ENCODE measurements at regions not wholly inside any gene's neighbourhood (a gene's known extent, or its start where the extent isn't known, plus 50 kb on each side); places are given as distances from the start of the nearest gene placed in this dataset.
"Not testable (repeated sequence)": the region's sequence is repeated elsewhere in the genome, so short reads cannot be mapped to it uniquely, and the experiment has no call there.

- peaks cover 3% of the 10 kb centered on the region for H3K27me3 Mint-ChIP-seq
- peaks cover 2% of the 10 kb centered on the region for H3K4me1 Mint-ChIP-seq
- H3K36me3 Mint-ChIP-seq: no peaks in the 10 kb centered on the region
- no peak overlapping the region for H3K4me3 Mint-ChIP-seq
- no peaks in the 10 kb centered on the region for H3K9me3 Mint-ChIP-seq
- ATAC-seq (ENCODE audit: low read depth) (no peak), DNase-seq (ENCODE audit: low spot score in 2 of 2) (no peak)
- no peak overlapping the region for H3K27ac Mint-ChIP-seq
Observed at GRCh38 chr2:143842836-143843235, 677.1 kb downstream of the ZEB2 start.

DNA sequence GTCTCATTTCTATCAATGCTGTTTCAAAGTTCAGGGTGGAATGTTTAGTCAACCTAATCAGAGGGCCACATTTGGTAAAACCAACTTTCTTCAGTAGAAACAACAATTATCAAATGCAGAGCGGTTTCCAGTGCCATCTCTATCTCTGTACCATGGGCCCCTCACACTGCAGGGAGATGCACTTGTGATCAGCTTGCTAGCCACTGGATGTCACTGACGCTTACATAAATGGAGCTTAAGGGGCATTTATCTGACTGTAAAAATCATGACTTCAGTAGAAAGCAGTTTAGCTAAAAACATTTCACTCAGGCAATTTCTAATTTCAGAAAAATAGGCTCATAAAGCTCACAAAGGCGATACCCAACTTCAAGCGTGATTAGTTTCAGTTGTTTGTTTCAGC is 678.0 kb downstream of the ZEB2 start:
- Mint-ChIP-seq H3K4me1 (peaks cover 2% of the 10 kb centered on the region), H3K9me3 (no peaks in the 10 kb centered on the region), H3K27ac (no peak overlapping the region), H3K4me3 (no peak overlapping the region), H3K36me3 (no peaks in the 10 kb centered on the region), H3K27me3 (peaks cover 3% of the 10 kb centered on the region)
- no peak for ATAC-seq (ENCODE audit: low read depth)
- DNase-seq (ENCODE audit: low spot score in 2 of 2): no peak

DNA sequence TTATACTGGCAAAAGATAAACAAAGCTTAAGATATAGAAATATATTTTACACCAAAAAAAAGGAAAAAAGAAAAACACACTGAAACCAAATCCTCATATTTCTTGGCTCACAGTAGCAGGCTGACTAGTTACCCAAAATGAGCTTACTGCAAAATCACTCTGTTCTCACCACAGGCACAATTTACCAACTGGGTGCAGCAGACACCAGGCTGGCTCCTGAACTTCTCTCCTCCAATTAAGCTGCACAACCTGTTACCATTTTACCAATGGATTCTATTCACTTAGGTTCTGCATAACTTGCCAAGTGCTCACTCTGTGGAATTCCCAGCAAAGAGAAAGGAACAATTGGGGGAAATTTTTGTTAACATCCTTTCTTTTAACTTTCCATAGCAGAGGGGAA is 679.3 kb downstream of the ZEB2 start:
- DNase-seq (ENCODE audit: low spot score in 2 of 2) (no peak), ATAC-seq (ENCODE audit: low read depth) (no peak)
- Mint-ChIP-seq H3K4me3 (no peak overlapping the region), H3K9me3 (peaks cover 2% of the 10 kb centered on the region), H3K36me3 (no peaks in the 10 kb centered on the region), H3K4me1 (peaks cover 4% of the 10 kb centered on the region), H3K27ac (no peak overlapping the region), H3K27me3 (peaks cover 2% of the 10 kb centered on the region)

GRCh38 chr2:143840194-143840593 is 679.7 kb downstream of the ZEB2 start:
- Mint-ChIP-seq H3K27ac (no peak overlapping the region), H3K4me1 (peaks cover 2% of the 10 kb centered on the region), H3K36me3 (no peaks in the 10 kb centered on the region), H3K27me3 (no peaks in the 10 kb centered on the region), H3K4me3 (no peak overlapping the region), H3K9me3 (peaks cover 2% of the 10 kb centered on the region)
- no peak for DNase-seq (ENCODE audit: low spot score in 2 of 2)
- ATAC-seq (ENCODE audit: low read depth): no peak

- no peaks in the 10 kb centered on the region for H3K36me3 Mint-ChIP-seq
- H3K4me1 Mint-ChIP-seq: peaks cover 2% of the 10 kb centered on the region
- H3K27me3 Mint-ChIP-seq: no peaks in the 10 kb centered on the region
- no peak overlapping the region for H3K27ac Mint-ChIP-seq
- no peak for DNase-seq (ENCODE audit: low spot score in 2 of 2)
- no peak for ATAC-seq (ENCODE audit: low read depth)
- peaks cover 2% of the 10 kb centered on the region for H3K9me3 Mint-ChIP-seq
- H3K4me3 Mint-ChIP-seq: no peak overlapping the region
Observed at GRCh38 chr2:143839456-143839855, 680.5 kb downstream of the ZEB2 start.

GRCh38 chr2:143837055-143837454 is 682.9 kb downstream of the ZEB2 start:
- not testable (repeated sequence) for H3K36me3 Mint-ChIP-seq; H3K4me3 Mint-ChIP-seq; DNase-seq (ENCODE audit: low spot score in 2 of 2); H3K27me3 Mint-ChIP-seq; H3K9me3 Mint-ChIP-seq; ATAC-seq (ENCODE audit: low read depth); H3K27ac Mint-ChIP-seq; H3K4me1 Mint-ChIP-seq

- no peak for DNase-seq (ENCODE audit: low spot score in 2 of 2)
- ATAC-seq (ENCODE audit: low read depth): no peak
- Mint-ChIP-seq H3K4me3 (no peak overlapping the region), H3K27me3 (no peaks in the 10 kb centered on the region), H3K27ac (no peak overlapping the region), H3K36me3 (no peaks in the 10 kb centered on the region), H3K4me1 (peaks cover 2% of the 10 kb centered on the region), H3K9me3 (peaks cover 2% of the 10 kb centered on the region)
Observed at GRCh38 chr2:143835481-143835880, 684.4 kb downstream of the ZEB2 start.

GRCh38 chr2:143833015-143833660 is 686.8 kb downstream of the ZEB2 start:
- no peak for ATAC-seq (ENCODE audit: low read depth)
- no peak overlapping the region for H3K27ac Mint-ChIP-seq
- H3K27me3 Mint-ChIP-seq: no peaks in the 10 kb centered on the region

GRCh38 chr2:143830476-143830875 is 689.4 kb downstream of the ZEB2 start:
- H3K27ac Mint-ChIP-seq: no peak overlapping the region
- peaks cover 3% of the 10 kb centered on the region for H3K27me3 Mint-ChIP-seq
- no peak overlapping the region for H3K4me3 Mint-ChIP-seq
- H3K4me1 Mint-ChIP-seq: no peaks in the 10 kb centered on the region
- H3K36me3 Mint-ChIP-seq: no peaks in the 10 kb centered on the region
- no peaks in the 10 kb centered on the region for H3K9me3 Mint-ChIP-seq
- ATAC-seq (ENCODE audit: low read depth) (no peak), DNase-seq (ENCODE audit: low spot score in 2 of 2) (no peak)

More at GRCh38 chr2:143833015-143833660, 686.8 kb downstream of the ZEB2 start:
- H3K4me3 Mint-ChIP-seq: no peak overlapping the region
- H3K36me3 Mint-ChIP-seq: no peaks in the 10 kb centered on the region
- H3K9me3 Mint-ChIP-seq: peaks cover 2% of the 10 kb centered on the region
- no peak for DNase-seq (ENCODE audit: low spot score in 2 of 2)
- H3K4me1 Mint-ChIP-seq: peaks cover 2% of the 10 kb centered on the region

DNA sequence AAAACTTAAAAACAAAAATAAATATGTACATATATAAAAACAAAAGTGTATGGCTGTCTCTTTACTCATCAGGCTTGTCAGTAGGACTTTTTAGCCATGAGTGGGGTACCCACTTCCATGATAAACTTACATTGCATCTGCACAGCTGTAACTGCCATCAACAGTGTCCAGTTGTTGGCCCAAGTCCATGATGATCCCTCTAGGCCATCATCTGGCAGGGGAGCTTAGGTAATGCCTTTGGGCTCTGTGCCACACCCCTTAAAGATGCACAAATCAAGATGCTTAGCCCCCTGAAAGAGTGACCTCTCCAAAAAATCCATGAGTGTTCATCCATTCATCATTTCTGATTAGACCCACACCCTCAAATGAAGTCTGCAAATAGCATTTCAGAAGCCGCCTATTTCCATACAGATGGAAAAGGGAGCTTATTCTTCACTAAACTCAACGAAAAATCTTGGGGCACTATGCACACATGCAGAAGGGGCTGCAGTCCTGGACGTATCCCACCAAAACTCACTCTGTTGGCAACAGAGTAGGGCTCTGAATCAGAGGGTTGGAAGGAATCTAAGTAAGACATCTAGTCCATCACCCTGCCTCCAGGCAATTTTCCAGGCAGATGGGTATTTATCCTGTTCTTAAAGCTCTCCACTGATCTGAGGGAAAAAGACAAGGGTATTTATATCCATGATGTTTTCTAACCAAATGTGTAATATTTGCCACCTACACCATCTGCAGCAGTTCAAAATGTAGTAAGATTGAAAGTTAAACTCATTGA is 691.0 kb downstream of the ZEB2 start:
- Mint-ChIP-seq H3K27me3 (peaks cover 3% of the 10 kb centered on the region), H3K9me3 (no peaks in the 10 kb centered on the region), H3K36me3 (no peaks in the 10 kb centered on the region), H3K4me1 (no peaks in the 10 kb centered on the region), H3K27ac (no peak overlapping the region), H3K4me3 (no peak overlapping the region)
- ATAC-seq (ENCODE audit: low read depth): no peak
- no peak for DNase-seq (ENCODE audit: low spot score in 2 of 2)

DNA sequence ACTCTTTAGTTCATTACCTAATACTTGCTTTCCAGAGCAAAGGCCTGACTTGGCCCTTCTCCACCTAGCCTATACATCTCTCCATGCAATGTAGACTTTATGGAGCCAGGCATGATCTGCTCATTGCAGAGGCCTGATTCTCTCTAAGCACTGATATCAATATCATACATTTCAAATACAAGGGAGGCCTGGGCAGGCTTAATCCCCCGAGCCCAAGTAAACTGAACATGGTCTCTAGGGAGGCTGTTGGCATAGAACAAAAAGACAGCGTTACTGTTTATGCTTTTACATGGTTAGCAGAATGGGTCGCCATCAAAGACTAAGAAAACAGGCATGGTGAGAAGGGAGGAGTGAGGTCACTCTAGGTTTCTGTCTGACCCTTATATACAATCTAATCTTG is 695.1 kb downstream of the ZEB2 start:
- no peaks in the 10 kb centered on the region for H3K36me3 Mint-ChIP-seq
- ATAC-seq (ENCODE audit: low read depth): no peak
- DNase-seq (ENCODE audit: low spot score in 2 of 2): no peak

DNA sequence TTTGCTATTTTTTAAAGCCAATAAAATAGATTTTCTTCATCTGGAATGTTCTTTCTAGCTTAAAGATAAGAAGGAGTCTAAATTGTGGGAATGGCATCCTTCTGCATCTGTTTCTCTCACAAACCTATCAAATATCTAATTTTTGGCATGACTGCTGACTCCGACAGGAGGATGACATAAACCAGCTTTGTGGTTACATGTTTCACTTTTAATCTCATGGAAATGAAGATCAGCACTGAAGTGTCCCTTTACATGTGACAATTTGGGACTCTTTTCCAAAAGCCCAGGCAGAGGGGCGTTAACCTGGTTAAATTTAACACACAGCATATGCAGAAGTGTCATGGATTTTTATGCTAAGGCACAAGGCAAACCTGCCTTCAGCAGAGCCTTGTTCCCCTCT is 694.7 kb downstream of the ARHGAP15 start:
- H3K4me3 Mint-ChIP-seq: no peak overlapping the region

More for the DNA sequence above, 695.1 kb downstream of the ZEB2 start:
- no peak overlapping the region for H3K27ac Mint-ChIP-seq
- H3K9me3 Mint-ChIP-seq: no peaks in the 10 kb centered on the region
- no peak overlapping the region for H3K4me3 Mint-ChIP-seq
- H3K27me3 Mint-ChIP-seq: peaks cover 7% of the 10 kb centered on the region
- no peaks in the 10 kb centered on the region for H3K4me1 Mint-ChIP-seq

GRCh38 chr2:143823296-143823695 is 694.1 kb downstream of the ARHGAP15 start:
- H3K4me3 Mint-ChIP-seq: no peak overlapping the region
- no peak overlapping the region for H3K27ac Mint-ChIP-seq
- H3K36me3 Mint-ChIP-seq: no peaks in the 10 kb centered on the region
- peaks cover 2% of the 10 kb centered on the region for H3K4me1 Mint-ChIP-seq
- ATAC-seq (ENCODE audit: low read depth) (no peak), DNase-seq (ENCODE audit: low spot score in 2 of 2) (no peak)
- peaks cover 7% of the 10 kb centered on the region for H3K27me3 Mint-ChIP-seq
- H3K9me3 Mint-ChIP-seq: no peaks in the 10 kb centered on the region

More for the DNA sequence above, 694.7 kb downstream of the ARHGAP15 start:
- peaks cover 2% of the 10 kb centered on the region for H3K4me1 Mint-ChIP-seq
- ATAC-seq (ENCODE audit: low read depth): no peak
- H3K36me3 Mint-ChIP-seq: no peaks in the 10 kb centered on the region
- no peaks in the 10 kb centered on the region for H3K9me3 Mint-ChIP-seq
- DNase-seq (ENCODE audit: low spot score in 2 of 2): no peak
- peaks cover 7% of the 10 kb centered on the region for H3K27me3 Mint-ChIP-seq
- H3K27ac Mint-ChIP-seq: no peak overlapping the region

DNA sequence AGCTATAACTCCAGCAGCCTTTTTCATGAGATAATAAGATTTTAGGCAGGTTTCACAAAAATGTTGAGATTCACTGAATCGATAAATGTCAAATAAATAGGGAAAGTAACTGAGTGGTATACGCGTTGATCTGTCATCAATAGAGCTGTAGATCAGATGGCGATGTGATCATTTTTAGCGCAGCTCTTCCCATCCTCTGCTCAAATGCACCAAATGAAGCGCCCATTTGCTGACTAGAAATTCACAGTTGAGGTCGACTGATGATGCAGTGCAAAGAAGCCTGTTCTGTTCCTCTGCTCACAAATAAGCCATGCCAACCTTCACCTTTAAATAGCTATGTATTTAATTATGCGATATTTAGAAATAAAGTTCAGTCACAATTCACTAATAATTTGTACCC is 693.5 kb downstream of the ARHGAP15 start:
- H3K4me1 Mint-ChIP-seq: peaks cover 2% of the 10 kb centered on the region
- no peak for ATAC-seq (ENCODE audit: low read depth)

DNA sequence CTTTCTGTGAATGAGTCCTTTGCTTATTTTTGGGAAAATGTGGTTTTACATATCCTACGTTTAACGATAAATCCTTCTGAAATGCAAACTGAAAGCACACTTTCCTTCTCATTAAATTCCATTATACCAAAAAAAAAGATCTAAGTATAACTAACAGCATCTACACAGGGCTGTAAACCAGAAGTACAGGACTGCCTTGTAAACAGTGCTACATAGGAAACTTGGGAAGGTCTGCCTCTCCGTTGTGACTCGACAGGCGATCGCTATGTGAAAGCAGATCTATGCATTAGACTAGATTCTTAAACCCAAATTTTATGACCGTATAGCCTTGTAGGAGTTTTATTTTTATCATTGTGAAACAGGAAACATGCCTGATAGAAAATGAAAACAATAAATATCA is 690.5 kb downstream of the ARHGAP15 start:
- Mint-ChIP-seq H3K4me1 (peaks cover 7% of the 10 kb centered on the region), H3K27ac (no peak overlapping the region), H3K4me3 (no peak overlapping the region), H3K27me3 (peaks cover 4% of the 10 kb centered on the region), H3K9me3 (no peaks in the 10 kb centered on the region), H3K36me3 (no peaks in the 10 kb centered on the region)
- no peak for DNase-seq (ENCODE audit: low spot score in 2 of 2)
- ATAC-seq (ENCODE audit: low read depth): no peak

More for the DNA sequence above, 693.5 kb downstream of the ARHGAP15 start:
- no peaks in the 10 kb centered on the region for H3K9me3 Mint-ChIP-seq
- no peak overlapping the region for H3K27ac Mint-ChIP-seq
- H3K27me3 Mint-ChIP-seq: peaks cover 5% of the 10 kb centered on the region
- H3K4me3 Mint-ChIP-seq: no peak overlapping the region
- DNase-seq (ENCODE audit: low spot score in 2 of 2): no peak
- no peaks in the 10 kb centered on the region for H3K36me3 Mint-ChIP-seq

Data from memory B cell (primary cell).